H9 (cell line): ENCODE measurements at regions not wholly inside any gene's neighbourhood (a gene's known extent, or its start where the extent isn't known, plus 50 kb on each side); places are given as distances from the start of the nearest gene placed in this dataset.

Experiments used
- DNase-seq: peaks from one replicate; pipeline ENCODE4 v3.0.0-alpha.2; 2017
- H2AFZ ChIP-seq: one replicate; pipeline ENCODE4 v1.6.1; 2013; ENCODE audit warnings: mild to moderate bottlenecking, low read length, control low read depth, moderate library complexity
- H2AK5ac ChIP-seq: 2 replicates; pipeline ENCODE4 v1.6.1; 2013; ENCODE audit warnings: low read length, control low read depth, mixed read lengths; ENCODE audit not compliant: insufficient read length
- H2BK120ac ChIP-seq: one replicate; pipeline ENCODE4 v1.6.1; 2013; ENCODE audit warnings: low read depth, mild to moderate bottlenecking, low read length, control low read depth, inconsistent platforms; ENCODE audit not compliant: poor library complexity, severe bottlenecking
- H2BK12ac ChIP-seq: 2 replicates; pipeline ENCODE4 v1.6.1; 2013; ENCODE audit warnings: low read length, control low read depth, mixed read lengths, low read depth; ENCODE audit not compliant: insufficient read length
- H2BK15ac ChIP-seq: 2 replicates; pipeline ENCODE4 v1.6.1; 2013; ENCODE audit warnings: low read depth, low read length, control low read depth
- H2BK20ac ChIP-seq: one replicate; pipeline ENCODE4 v1.6.1; 2013; ENCODE audit warnings: low read depth, mild to moderate bottlenecking, low read length, control low read depth, inconsistent platforms; ENCODE audit not compliant: poor library complexity, severe bottlenecking
- H2BK5ac ChIP-seq: 2 replicates; pipeline ENCODE4 v1.6.1; 2013; ENCODE audit warnings: low read length, control low read depth, mixed read lengths; ENCODE audit not compliant: insufficient read length
- H3K14ac ChIP-seq: 2 replicates; pipeline ENCODE4 v1.6.1; 2013; ENCODE audit warnings: low read length, control low read depth; ENCODE audit not compliant: insufficient read depth
- H3K18ac ChIP-seq: 2 replicates; pipeline ENCODE4 v1.6.1; 2013; ENCODE audit warnings: low read depth, mild to moderate bottlenecking, mixed read lengths, low read length, control low read depth; ENCODE audit not compliant: insufficient read length
- H3K23ac ChIP-seq: 2 replicates; pipeline ENCODE4 v1.6.1; 2013; ENCODE audit warnings: low read length, control low read depth, mixed read lengths, low read depth; ENCODE audit not compliant: insufficient read length
- H3K23me2 ChIP-seq: 2 replicates; pipeline ENCODE4 v1.6.1; 2013; ENCODE audit warnings: low read depth, mild to moderate bottlenecking, mixed read lengths, low read length, control low read depth; ENCODE audit not compliant: insufficient read length, poor library complexity, severe bottlenecking
- H3K27ac ChIP-seq: 2 replicates; pipeline ENCODE4 v1.5.1; 2013; ENCODE audit warnings: low read length, control low read depth, mixed read lengths, low read depth; ENCODE audit not compliant: insufficient read length
- H3K27me3 ChIP-seq: 2 replicates; pipeline ENCODE4 v1.6.1; 2013; ENCODE audit warnings: low read length, control low read depth, inconsistent platforms; ENCODE audit not compliant: insufficient read depth
- H3K4ac ChIP-seq: 2 replicates; pipeline ENCODE4 v1.6.1; 2013; ENCODE audit warnings: low read depth, mild to moderate bottlenecking, control low read depth, inconsistent platforms, low read length, moderate library complexity
- H3K4me1 ChIP-seq: 2 replicates; pipeline ENCODE4 v1.6.1; 2013; ENCODE audit warnings: low read length, control low read depth, inconsistent platforms; ENCODE audit not compliant: insufficient read depth
- H3K4me2 ChIP-seq: 2 replicates; pipeline ENCODE4 v1.6.1; 2013; ENCODE audit warnings: low read length, control low read depth, mixed read lengths; ENCODE audit not compliant: insufficient read length, insufficient read depth
- H3K56ac ChIP-seq: 2 replicates; pipeline ENCODE4 v1.6.1; 2013; ENCODE audit warnings: low read depth, mild to moderate bottlenecking, mixed read lengths, low read length, control low read depth; ENCODE audit not compliant: insufficient read length
- H3K79me1 ChIP-seq: 2 replicates; pipeline ENCODE4 v1.6.1; 2013; ENCODE audit warnings: low read depth, mild to moderate bottlenecking, moderate library complexity, low read length, control low read depth, inconsistent platforms; ENCODE audit not compliant: insufficient read depth, poor library complexity, severe bottlenecking
- H3K79me2 ChIP-seq: 2 replicates; pipeline ENCODE4 v1.6.1; 2013; ENCODE audit warnings: low read length, control low read depth, inconsistent platforms; ENCODE audit not compliant: insufficient read depth
- H3K9ac ChIP-seq: 2 replicates; pipeline ENCODE4 v1.6.1; 2013; ENCODE audit warnings: low read length, control low read depth, mixed read lengths; ENCODE audit not compliant: insufficient read length; ENCODE audit errors: extremely low read depth
- H3K9me3 ChIP-seq: one replicate; pipeline ENCODE4 v1.6.1; 2013; ENCODE audit warnings: low read depth, low read length, inconsistent platforms; ENCODE audit not compliant: control insufficient read depth
- H3T11ph ChIP-seq: one replicate; pipeline ENCODE4 v1.6.1; 2013; ENCODE audit warnings: mild to moderate bottlenecking, low read length, control low read depth, inconsistent platforms
- H4K20me1 ChIP-seq: one replicate; pipeline ENCODE4 v1.6.1; 2013; ENCODE audit not compliant: control insufficient read depth, insufficient read length, insufficient read depth
- H4K5ac ChIP-seq: 2 replicates; pipeline ENCODE4 v1.6.1; 2013; ENCODE audit warnings: low read depth, mild to moderate bottlenecking, mixed read lengths, low read length, control low read depth; ENCODE audit not compliant: insufficient read length
- H4K8ac ChIP-seq: replicated peaks from 2 replicates; pipeline ENCODE4 v1.6.1; 2013; ENCODE audit warnings: low read length, control low read depth, mixed read lengths, low read depth; ENCODE audit not compliant: insufficient read length
- H4K91ac ChIP-seq: 2 replicates; pipeline ENCODE4 v1.6.1; 2013; ENCODE audit warnings: low read depth, mild to moderate bottlenecking, moderate library complexity, mixed read lengths, low read length, control low read depth; ENCODE audit not compliant: insufficient read length
- H3K27ac Mint-ChIP-seq, 3 experiments: 2 replicates in 2 of 3; 3 replicates in 1 of 3; pipeline ENCODE4 v1.8.0; 2020 to 2021; ENCODE audit warnings: mixed read lengths in 3 of 3, mild to moderate bottlenecking in 1 of 3, moderate library complexity in 1 of 3
- H3K27me3 Mint-ChIP-seq: 2 replicates; pipeline ENCODE4 v1.8.0; 2021; ENCODE audit warnings: low read depth, mild to moderate bottlenecking, moderate library complexity, mixed read lengths
- H3K36me3 Mint-ChIP-seq, 3 experiments: 2 replicates in 2 of 3; 3 replicates in 1 of 3; pipeline ENCODE4 v1.8.0; 2020 to 2021; ENCODE audit warnings: low read depth in 3 of 3, mixed read lengths in 3 of 3; ENCODE audit not compliant: insufficient read depth in 1 of 3
- H3K4me1 Mint-ChIP-seq, 2 experiments: 2 replicates each; pipeline ENCODE4 v1.8.0; 2020; ENCODE audit warnings: mixed read lengths in 2 of 2
- H3K4me3 Mint-ChIP-seq, 2 experiments: 2 replicates in 1 of 2; 3 replicates in 1 of 2; pipeline ENCODE4 v1.8.0; 2020 to 2021; ENCODE audit warnings: mild to moderate bottlenecking in 2 of 2, mixed read lengths in 2 of 2, moderate library complexity in 1 of 2
- H3K9me3 Mint-ChIP-seq, 2 experiments: 2 replicates in 1 of 2; 3 replicates in 1 of 2; pipeline ENCODE4 v1.8.0; 2020; ENCODE audit warnings: mild to moderate bottlenecking in 2 of 2, mixed read lengths in 2 of 2, moderate library complexity in 1 of 2
- WGBS: extraction: QIAGEN DNeasy Blood & Tissue Kit; methylation state at CpG from one replicate; pipeline ENCODE4 v1.1.7; 2013; ENCODE audit warnings: missing lambda C conversion rate, low lambda C conversion rate, mixed read lengths; ENCODE audit not compliant: insufficient read length; ENCODE audit errors: extremely low coverage; 5-methylcytosine and 5-hydroxymethylcytosine counted together
- TF ChIP-seq, protein P1 (sequence below): fragments of 200-600 bp; sonication (generic); conservative IDR thresholded peaks from 3 replicates; pipeline ENCODE4 v1.8.0; 2021; ENCODE audit warnings: antibody characterized with exemption, mild to moderate bottlenecking

DNA sequence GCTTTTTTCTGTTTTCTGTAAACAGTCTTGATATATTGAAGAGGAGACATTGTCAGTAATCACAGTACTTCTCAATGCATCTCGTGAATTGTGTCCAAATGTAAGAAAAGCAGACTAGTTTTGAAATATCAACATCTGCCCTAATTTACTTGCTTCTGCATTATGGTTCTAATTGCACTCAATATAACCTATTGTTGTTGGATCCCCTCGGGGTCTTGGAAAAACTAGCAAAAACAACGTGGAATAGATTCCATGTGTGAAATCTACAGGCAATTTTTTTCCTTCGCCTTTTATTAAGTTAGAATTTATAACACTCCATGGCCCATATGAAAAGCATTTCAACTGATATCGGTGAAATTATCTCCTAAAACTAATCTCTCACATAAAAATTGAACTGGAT, 236.5 kb downstream of the TTLL7 start:
- Histone ChIP-seq H4K5ac (no peak overlapping the region), H3K56ac (no peak overlapping the region), H4K20me1 (no peaks in the 10 kb centered on the region), H2BK5ac (no peak overlapping the region), H3K27me3 (no peaks in the 10 kb centered on the region), H3K79me1 (no peaks in the 10 kb centered on the region), H3K9ac (no peak overlapping the region), H3K9me3 (no peaks in the 10 kb centered on the region), H4K8ac (no peak overlapping the region), H2BK12ac (no peak overlapping the region), H3K4me1 (peaks cover 3% of the 10 kb centered on the region; the same call in 1 of the 2 replicates), H3K14ac (no peak overlapping the region), H3K23ac (no peak overlapping the region), H2BK120ac (no peak overlapping the region), H3K23me2 (no peaks in the 10 kb centered on the region), H3K27ac (no peak overlapping the region), H3K18ac (no peak overlapping the region), H3K79me2 (no peaks in the 10 kb centered on the region), H2AK5ac (no peak overlapping the region), H2BK20ac (no peak overlapping the region), H4K91ac (no peak overlapping the region), H2BK15ac (no peak overlapping the region), H2AFZ (no peak overlapping the region), H3K4me2 (no peak overlapping the region), H3K4ac (no peak overlapping the region), H3T11ph (no peak overlapping the region)
- Mint-ChIP-seq H3K36me3 (no peaks in the 10 kb centered on the region), H3K27ac (no peak overlapping the region), H3K4me3 (no peak overlapping the region), H3K4me1 (peaks cover 27 to 30% of the 10 kb centered on the region in 2 experiments), H3K9me3 (no peaks in the 10 kb centered on the region), H3K27me3 (no peaks in the 10 kb centered on the region)
- TF ChIP-seq, protein P1, sequence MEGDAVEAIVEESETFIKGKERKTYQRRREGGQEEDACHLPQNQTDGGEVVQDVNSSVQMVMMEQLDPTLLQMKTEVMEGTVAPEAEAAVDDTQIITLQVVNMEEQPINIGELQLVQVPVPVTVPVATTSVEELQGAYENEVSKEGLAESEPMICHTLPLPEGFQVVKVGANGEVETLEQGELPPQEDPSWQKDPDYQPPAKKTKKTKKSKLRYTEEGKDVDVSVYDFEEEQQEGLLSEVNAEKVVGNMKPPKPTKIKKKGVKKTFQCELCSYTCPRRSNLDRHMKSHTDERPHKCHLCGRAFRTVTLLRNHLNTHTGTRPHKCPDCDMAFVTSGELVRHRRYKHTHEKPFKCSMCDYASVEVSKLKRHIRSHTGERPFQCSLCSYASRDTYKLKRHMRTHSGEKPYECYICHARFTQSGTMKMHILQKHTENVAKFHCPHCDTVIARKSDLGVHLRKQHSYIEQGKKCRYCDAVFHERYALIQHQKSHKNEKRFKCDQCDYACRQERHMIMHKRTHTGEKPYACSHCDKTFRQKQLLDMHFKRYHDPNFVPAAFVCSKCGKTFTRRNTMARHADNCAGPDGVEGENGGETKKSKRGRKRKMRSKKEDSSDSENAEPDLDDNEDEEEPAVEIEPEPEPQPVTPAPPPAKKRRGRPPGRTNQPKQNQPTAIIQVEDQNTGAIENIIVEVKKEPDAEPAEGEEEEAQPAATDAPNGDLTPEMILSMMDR, result no peak
- no peak for DNase-seq
- no CpG with 5 or more reads among the region's 5 CpGs for WGBS
